ENCODE measurements at regions not wholly inside any gene's neighbourhood (a gene's known extent, or its start where the extent isn't known, plus 50 kb on each side); places are given as distances from the start of the nearest gene placed in this dataset.

GRCh38 chr4:100067255-100067654, 117.2 kb upstream of the H2AZ1 start:
- H4K91ac ChIP-seq (ENCODE audit: low read depth, low read length), result no peak overlapping the region
- H3K27me3 ChIP-seq (ENCODE audit: insufficient read depth, low read length), result no peaks in the 10 kb centered on the region
- H2AFZ ChIP-seq (ENCODE audit: insufficient read depth, low read length, poor library complexity), result no peak overlapping the region
- no peak overlapping the region for H2BK5ac ChIP-seq (ENCODE audit: low read depth, low read length, poor library complexity)
- H3K79me2 ChIP-seq (ENCODE audit: control insufficient read depth, insufficient read depth, low read length, poor library complexity), result no peaks in the 10 kb centered on the region
- H3K36me3 ChIP-seq (ENCODE audit: control insufficient read depth in 1 of 2, insufficient read depth in 2 of 2, low read length in 2 of 2), result no peaks in the 10 kb centered on the region
- H4K8ac ChIP-seq (ENCODE audit: low read depth, low read length), result no peak overlapping the region
- H3K9ac ChIP-seq (ENCODE audit: low read length), result no peak overlapping the region
- no peak overlapping the region for H2AK5ac ChIP-seq (ENCODE audit: low read length)
- no peaks in the 10 kb centered on the region for H3K79me1 ChIP-seq (ENCODE audit: low read length)
- no peak for DNase-seq
- H3K23ac ChIP-seq (ENCODE audit: low read length), result no peak overlapping the region
- H2BK12ac ChIP-seq (ENCODE audit: low read length), result no peak overlapping the region
- no CpG with 5 or more reads among the region's 12 CpGs for WGBS (ENCODE audit: extremely low coverage, insufficient coverage, insufficient read length)
- no peaks in the 10 kb centered on the region for H3K9me3 ChIP-seq (ENCODE audit: insufficient read depth, low read depth, low read length)
- no peak overlapping the region for H3K18ac ChIP-seq (ENCODE audit: low read length)
- H3K4me1 ChIP-seq (ENCODE audit: control insufficient read depth in 1 of 2, insufficient read depth in 2 of 2, low read length in 2 of 2), result no peaks in the 10 kb centered on the region
- H3K4me2 ChIP-seq (ENCODE audit: low read length), result no peak overlapping the region
- no peak overlapping the region for H3K4ac ChIP-seq (ENCODE audit: low read depth, low read length)
- no peak overlapping the region for H3K14ac ChIP-seq (ENCODE audit: low read length)
- no peak overlapping the region for H4K12ac ChIP-seq (ENCODE audit: low read depth, low read length)
- H3K27ac ChIP-seq (ENCODE audit: low read depth, low read length), result no peak overlapping the region
- H2BK120ac ChIP-seq (ENCODE audit: insufficient read depth, low read length, poor library complexity), result no peak overlapping the region
- H3K4me3 ChIP-seq (ENCODE audit: low read depth, low read length), result no peak overlapping the region

DNA sequence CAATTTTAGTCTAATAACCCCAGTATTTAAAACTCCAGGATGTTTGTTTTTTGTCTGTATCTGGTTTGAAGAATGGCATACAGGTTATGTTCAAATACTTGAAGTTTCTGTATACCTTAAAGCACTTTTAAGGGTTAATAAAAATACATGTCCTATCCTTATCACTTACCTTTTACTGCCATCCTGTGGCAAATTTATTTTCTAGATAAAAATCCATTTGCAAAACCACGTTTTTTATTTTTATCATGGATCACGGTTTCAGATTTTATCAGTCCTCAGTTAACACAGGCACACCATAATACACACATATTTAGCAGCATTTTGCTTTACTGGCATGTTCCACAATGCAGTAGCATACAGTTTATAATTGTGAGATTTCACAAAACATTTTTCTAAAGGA, 113.3 kb upstream of the H2AZ1 start:
- no peaks in the 10 kb centered on the region for H3K9me3 ChIP-seq (ENCODE audit: insufficient read depth, low read depth, low read length)
- H3K4me3 ChIP-seq (ENCODE audit: low read depth, low read length), result no peak overlapping the region
- no peak overlapping the region for H3K9ac ChIP-seq (ENCODE audit: low read length)
- H2BK120ac ChIP-seq (ENCODE audit: insufficient read depth, low read length, poor library complexity), result no peak overlapping the region
- no peak overlapping the region for H4K8ac ChIP-seq (ENCODE audit: low read depth, low read length)
- no peak overlapping the region for H4K91ac ChIP-seq (ENCODE audit: low read depth, low read length)
- H4K12ac ChIP-seq (ENCODE audit: low read depth, low read length), result no peak overlapping the region
- no peak overlapping the region for H3K18ac ChIP-seq (ENCODE audit: low read length)
- no peak overlapping the region for H3K27ac ChIP-seq (ENCODE audit: low read depth, low read length)
- H3K14ac ChIP-seq (ENCODE audit: low read length), result no peak overlapping the region
- H3K4ac ChIP-seq (ENCODE audit: low read depth, low read length), result no peak overlapping the region
- no peaks in the 10 kb centered on the region for H3K36me3 ChIP-seq (ENCODE audit: control insufficient read depth in 1 of 2, insufficient read depth in 2 of 2, low read length in 2 of 2)
- no peak overlapping the region for H2BK12ac ChIP-seq (ENCODE audit: low read length)
- H2AK5ac ChIP-seq (ENCODE audit: low read length), result no peak overlapping the region
- H3K27me3 ChIP-seq (ENCODE audit: insufficient read depth, low read length), result no peaks in the 10 kb centered on the region
- H3K4me1 ChIP-seq (ENCODE audit: control insufficient read depth in 1 of 2, insufficient read depth in 2 of 2, low read length in 2 of 2), result no peaks in the 10 kb centered on the region
- WGBS (ENCODE audit: extremely low coverage, insufficient coverage, insufficient read length), result no CpG with 5 or more reads among the region's 2 CpGs
- no peak overlapping the region for H2AFZ ChIP-seq (ENCODE audit: insufficient read depth, low read length, poor library complexity)
- no peak overlapping the region for H2BK5ac ChIP-seq (ENCODE audit: low read depth, low read length, poor library complexity)
- H3K79me1 ChIP-seq (ENCODE audit: low read length), result no peaks in the 10 kb centered on the region
- DNase-seq, result no peak
- H3K23ac ChIP-seq (ENCODE audit: low read length), result no peak overlapping the region
- H3K79me2 ChIP-seq (ENCODE audit: control insufficient read depth, insufficient read depth, low read length, poor library complexity), result no peaks in the 10 kb centered on the region
- H3K4me2 ChIP-seq (ENCODE audit: low read length), result no peak overlapping the region

- no peak overlapping the region for H3K27ac ChIP-seq (ENCODE audit: low read depth, low read length)
- no peaks in the 10 kb centered on the region for H3K9me3 ChIP-seq (ENCODE audit: insufficient read depth, low read depth, low read length)
- H2AFZ ChIP-seq (ENCODE audit: insufficient read depth, low read length, poor library complexity), result no peak overlapping the region
- H4K12ac ChIP-seq (ENCODE audit: low read depth, low read length), result no peak overlapping the region
- H3K14ac ChIP-seq (ENCODE audit: low read length), result no peak overlapping the region
- H3K4me1 ChIP-seq (ENCODE audit: control insufficient read depth in 1 of 2, insufficient read depth in 2 of 2, low read length in 2 of 2), result no peaks in the 10 kb centered on the region
- H2BK12ac ChIP-seq (ENCODE audit: low read length), result no peak overlapping the region
- no peak overlapping the region for H4K8ac ChIP-seq (ENCODE audit: low read depth, low read length)
- no peak overlapping the region for H4K91ac ChIP-seq (ENCODE audit: low read depth, low read length)
- no peaks in the 10 kb centered on the region for H3K27me3 ChIP-seq (ENCODE audit: insufficient read depth, low read length)
- DNase-seq, result peak in 1 of 2 donors; percentile 24
- no peak overlapping the region for H2AK5ac ChIP-seq (ENCODE audit: low read length)
- no peak overlapping the region for H3K9ac ChIP-seq (ENCODE audit: low read length)
- H3K36me3 ChIP-seq (ENCODE audit: control insufficient read depth in 1 of 2, insufficient read depth in 2 of 2, low read length in 2 of 2), result no peaks in the 10 kb centered on the region
- H3K79me1 ChIP-seq (ENCODE audit: low read length), result no peaks in the 10 kb centered on the region
- no peak overlapping the region for H3K23ac ChIP-seq (ENCODE audit: low read length)
- H3K18ac ChIP-seq (ENCODE audit: low read length), result no peak overlapping the region
- no peak overlapping the region for H3K4me3 ChIP-seq (ENCODE audit: low read depth, low read length)
- no peak overlapping the region for H3K4me2 ChIP-seq (ENCODE audit: low read length)
- H2BK5ac ChIP-seq (ENCODE audit: low read depth, low read length, poor library complexity), result no peak overlapping the region
- H3K79me2 ChIP-seq (ENCODE audit: control insufficient read depth, insufficient read depth, low read length, poor library complexity), result no peaks in the 10 kb centered on the region
- no peak overlapping the region for H2BK120ac ChIP-seq (ENCODE audit: insufficient read depth, low read length, poor library complexity)
- no peak overlapping the region for H3K4ac ChIP-seq (ENCODE audit: low read depth, low read length)
Observed at GRCh38 chr4:100062921-100063320, 112.8 kb upstream of the H2AZ1 start.

DNA sequence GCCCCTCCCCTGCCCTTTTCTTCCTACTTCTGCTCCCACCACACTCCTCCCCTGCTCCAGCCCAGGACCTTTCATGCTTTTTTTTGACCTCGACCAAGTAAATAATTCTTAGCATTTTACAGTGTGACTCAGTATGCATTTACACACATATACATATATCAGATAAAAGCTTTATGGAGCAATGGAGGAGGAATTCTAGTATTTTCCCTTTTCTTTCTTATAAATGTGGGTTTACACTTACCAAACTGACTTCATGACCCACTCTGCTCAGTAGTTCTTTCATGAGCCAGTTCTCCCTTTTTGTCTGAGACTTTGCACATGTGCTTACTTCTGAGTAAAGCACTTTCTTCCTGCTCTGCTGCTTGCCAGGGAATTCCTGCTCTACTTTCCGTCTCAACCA, 111.8 kb upstream of the H2AZ1 start:
- Histone ChIP-seq H3K36me3 (ENCODE audit: control insufficient read depth in 1 of 2, insufficient read depth in 2 of 2, low read length in 2 of 2) (no peaks in the 10 kb centered on the region), H3K9me3 (ENCODE audit: insufficient read depth, low read depth, low read length) (no peaks in the 10 kb centered on the region), H3K4ac (ENCODE audit: low read depth, low read length) (no peak overlapping the region), H3K27me3 (ENCODE audit: insufficient read depth, low read length) (no peaks in the 10 kb centered on the region), H3K4me1 (ENCODE audit: control insufficient read depth in 1 of 2, insufficient read depth in 2 of 2, low read length in 2 of 2) (no peaks in the 10 kb centered on the region), H3K4me2 (ENCODE audit: low read length) (no peak overlapping the region), H4K91ac (ENCODE audit: low read depth, low read length) (no peak overlapping the region), H3K79me1 (ENCODE audit: low read length) (no peaks in the 10 kb centered on the region), H3K79me2 (ENCODE audit: control insufficient read depth, insufficient read depth, low read length, poor library complexity) (no peaks in the 10 kb centered on the region), H2AFZ (ENCODE audit: insufficient read depth, low read length, poor library complexity) (no peak overlapping the region), H2BK120ac (ENCODE audit: insufficient read depth, low read length, poor library complexity) (no peak overlapping the region), H3K23ac (ENCODE audit: low read length) (no peak overlapping the region), H3K4me3 (ENCODE audit: low read depth, low read length) (no peak overlapping the region), H2AK5ac (ENCODE audit: low read length) (no peak overlapping the region), H2BK5ac (ENCODE audit: low read depth, low read length, poor library complexity) (no peak overlapping the region), H4K8ac (ENCODE audit: low read depth, low read length) (no peak overlapping the region), H2BK12ac (ENCODE audit: low read length) (no peak overlapping the region), H3K27ac (ENCODE audit: low read depth, low read length) (no peak overlapping the region), H3K9ac (ENCODE audit: low read length) (no peak overlapping the region), H3K18ac (ENCODE audit: low read length) (no peak overlapping the region), H3K14ac (ENCODE audit: low read length) (no peak overlapping the region), H4K12ac (ENCODE audit: low read depth, low read length) (no peak overlapping the region)
- peak; percentile 17 to 79 for DNase-seq
- no CpG with 5 or more reads among the region's 2 CpGs for WGBS (ENCODE audit: extremely low coverage, insufficient coverage, insufficient read length)

All from trophoblast cell (in vitro differentiated cells and primary cell).